Ascending aorta (tissue), 2 donors: ENCODE measurements at regions not wholly inside any gene's neighbourhood (a gene's known extent, or its start where the extent isn't known, plus 50 kb on each side); places are given as distances from the start of the nearest gene placed in this dataset.
"Not testable (repeated sequence)": the region's sequence is repeated elsewhere in the genome, so short reads cannot be mapped to it uniquely, and the experiment has no call there.

Experiments
- DNase-seq, 2 donors: peaks; one replicate each; pipeline ENCODE4 v3.0.0-alpha.2; 2019; ENCODE audit warnings: low spot score in 2 of 2
- H3K27ac ChIP-seq, 2 donors: fragments of 200-600 bp; sonication (generic); one replicate each; pipeline ENCODE4 v1.5.1; 2016 to 2017; ENCODE audit warnings: mild to moderate bottlenecking in 1 of 2
- H3K27me3 ChIP-seq: fragments of 200-600 bp; sonication (generic); one replicate; pipeline ENCODE4 v1.5.1; 2017
- H3K36me3 ChIP-seq, 2 donors: fragments of 200-600 bp; sonication (generic); one replicate each; pipeline ENCODE4 v1.5.1; 2016
- H3K4me1 ChIP-seq, 2 donors: fragments of 200-600 bp; sonication (generic); one replicate each; pipeline ENCODE4 v1.5.1; 2016 to 2017; ENCODE audit warnings: mild to moderate bottlenecking in 1 of 2
- H3K4me3 ChIP-seq, 2 donors: fragments of 200-600 bp; sonication (generic); one replicate each; pipeline ENCODE4 v1.5.1; 2016 to 2017; ENCODE audit warnings: mild to moderate bottlenecking in 1 of 2
- H3K9me3 ChIP-seq, 2 donors: fragments of 200-600 bp; sonication (generic); one replicate each; pipeline ENCODE4 v1.5.1; 2016
- CTCF ChIP-seq, 3 experiments: fragments of 200-600 bp in 2 of 3; fragments of 450-650 bp in 1 of 3; sonication (generic) in 2 of 3; IDR thresholded peaks; one replicate each; pipeline ENCODE4 v1.5.1; 2016 to 2019; ENCODE audit warnings: antibody characterized with exemption in 3 of 3, mild to moderate bottlenecking in 1 of 3, moderate library complexity in 1 of 3
- intact Hi-C: fragments of 100-400 bp; cut with DNase I; formaldehyde crosslinking; loops from one replicate; pipeline ENCODE4 v1.15.1; 2023

- peak; percentile 67 to 90 (median 87) for TF ChIP-seq CTCF (IDR thresholded peaks at IDR 0.05)
- intact Hi-C loops, H3K27me3 ChIP-seq, H3K9me3 ChIP-seq, H3K4me3 ChIP-seq, H3K36me3 ChIP-seq: not testable (repeated sequence)
- peak overlapping the region in 1 of 2 donors; percentile 87 for H3K27ac ChIP-seq
- peak; percentile 9 to 85 for DNase-seq
- H3K4me1 ChIP-seq: peaks cover 9 to 24% of the 10 kb centered on the region in 2 donors
These were observed 126.1 kb downstream of the METRNL start for GRCh38 chr17:83205387-83206035.

GRCh38 chr17:83206036-83206394 is 126.6 kb downstream of the METRNL start:
- intact Hi-C loops, DNase-seq, H3K36me3 ChIP-seq, H3K4me3 ChIP-seq, H3K9me3 ChIP-seq, H3K27ac ChIP-seq, H3K27me3 ChIP-seq: not testable (repeated sequence)
- H3K4me1 ChIP-seq: peaks cover 4 to 19% of the 10 kb centered on the region in 2 donors

- H3K27ac ChIP-seq, H3K36me3 ChIP-seq, H3K4me3 ChIP-seq, intact Hi-C loops, H3K27me3 ChIP-seq, H3K9me3 ChIP-seq: not testable (repeated sequence)
- peak; percentile 7 to 52 for DNase-seq
- peaks cover 4 to 18% of the 10 kb centered on the region in 2 donors for H3K4me1 ChIP-seq
These were observed 127.6 kb downstream of the METRNL start for GRCh38 chr17:83206819-83207588.

GRCh38 chr17:83247001-83247400 is 167.6 kb downstream of the METRNL start:
- H3K27me3 ChIP-seq, H3K27ac ChIP-seq, H3K4me1 ChIP-seq, H3K36me3 ChIP-seq, H3K4me3 ChIP-seq, H3K9me3 ChIP-seq, intact Hi-C loops: not testable (repeated sequence)
- DNase-seq: peak in 1 of 2 donors; percentile 68
